SH-SY5Y (cell line): ENCODE measurements at regions not wholly inside any gene's neighbourhood (a gene's known extent, or its start where the extent isn't known, plus 50 kb on each side); places are given as distances from the start of the nearest gene placed in this dataset.

Experiments
- GATA2 ChIP-seq: IDR thresholded peaks from 2 replicates; pipeline ENCODE4 v1.6.1; 2011; ENCODE audit warnings: mild to moderate bottlenecking, low read depth, low read length
- GATA3 ChIP-seq: IDR thresholded peaks from 2 replicates; pipeline ENCODE4 v1.6.1; 2011; ENCODE audit warnings: low read depth, mild to moderate bottlenecking, low read length, moderate library complexity

- no peak for TF ChIP-seq GATA2
- TF ChIP-seq GATA3 = no peak
These were observed 415.0 kb upstream of the ZNF507 start for GRCh38 chr19:31930401-31930800.
